ENCODE measurements at regions not wholly inside any gene's neighbourhood (a gene's known extent, or its start where the extent isn't known, plus 50 kb on each side); places are given as distances from the start of the nearest gene placed in this dataset.

- Histone ChIP-seq H3K4me1 (no peaks in the 10 kb centered on the region), H3K4me3 (no peak overlapping the region), H3K9me3 (no peaks in the 10 kb centered on the region), H3K27ac (no peak overlapping the region), H3K27me3 (no peaks in the 10 kb centered on the region), H3K36me3 (no peaks in the 10 kb centered on the region)
- no peak for DNase-seq (ENCODE audit: low spot score in 2 of 2)
- intact Hi-C loops (cut with DNase I; ENCODE audit: low total_unique reads), result no loop called here
- TF ChIP-seq CTCF (IDR thresholded peaks at IDR 0.05) (no peak), POLR2A (IDR thresholded peaks at IDR 0.05) (no peak), POLR2AphosphoS5 (IDR thresholded peaks at IDR 0.05) (no peak)
Observed at GRCh38 chr13:104954210-104954609, 1581.3 kb downstream of the EFNB2 start.

GRCh38 chr13:104953588-104953987 is 1581.9 kb downstream of the EFNB2 start:
- intact Hi-C loops (cut with DNase I; ENCODE audit: low total_unique reads), result no loop called here
- no peaks in the 10 kb centered on the region for H3K36me3 ChIP-seq
- no peaks in the 10 kb centered on the region for H3K9me3 ChIP-seq
- no peaks in the 10 kb centered on the region for H3K4me1 ChIP-seq
- no peaks in the 10 kb centered on the region for H3K27me3 ChIP-seq
- H3K27ac ChIP-seq, result no peak overlapping the region
- no peak for DNase-seq (ENCODE audit: low spot score in 2 of 2)
- TF ChIP-seq POLR2AphosphoS5 (IDR thresholded peaks at IDR 0.05), result no peak
- no peak for TF ChIP-seq POLR2A (IDR thresholded peaks at IDR 0.05)
- no peak for TF ChIP-seq CTCF (IDR thresholded peaks at IDR 0.05)
- H3K4me3 ChIP-seq, result no peak overlapping the region

- intact Hi-C loops (cut with DNase I; ENCODE audit: low total_unique reads), result no loop called here
- Histone ChIP-seq H3K36me3 (no peaks in the 10 kb centered on the region), H3K9me3 (no peaks in the 10 kb centered on the region), H3K4me3 (peak overlapping the region in 1 of 3 donors; percentile 45), H3K27ac (no peak overlapping the region), H3K4me1 (no peaks in the 10 kb centered on the region), H3K27me3 (no peaks in the 10 kb centered on the region)
- TF ChIP-seq POLR2A (IDR thresholded peaks at IDR 0.05) (no peak), CTCF (IDR thresholded peaks at IDR 0.05) (no peak), POLR2AphosphoS5 (IDR thresholded peaks at IDR 0.05) (no peak)
- DNase-seq (ENCODE audit: low spot score in 2 of 2), result no peak
Observed at GRCh38 chr13:104949840-104950740, 1585.4 kb downstream of the EFNB2 start.

GRCh38 chr13:104944176-104944575 is 1591.3 kb downstream of the EFNB2 start:
- no peak overlapping the region for H3K27ac ChIP-seq
- no peaks in the 10 kb centered on the region for H3K9me3 ChIP-seq
- intact Hi-C loops (cut with DNase I; ENCODE audit: low total_unique reads), result no loop called here
- H3K36me3 ChIP-seq, result no peaks in the 10 kb centered on the region
- DNase-seq (ENCODE audit: low spot score in 2 of 2), result no peak
- no peaks in the 10 kb centered on the region for H3K4me1 ChIP-seq
- no peaks in the 10 kb centered on the region for H3K27me3 ChIP-seq
- TF ChIP-seq POLR2A (IDR thresholded peaks at IDR 0.05) (no peak), POLR2AphosphoS5 (IDR thresholded peaks at IDR 0.05) (no peak), CTCF (IDR thresholded peaks at IDR 0.05) (no peak)
- no peak overlapping the region for H3K4me3 ChIP-seq

- Histone ChIP-seq H3K4me3 (no peak overlapping the region), H3K9me3 (no peaks in the 10 kb centered on the region), H3K27ac (peak overlapping the region in 1 of 2 donors; percentile 11), H3K27me3 (no peaks in the 10 kb centered on the region), H3K36me3 (no peaks in the 10 kb centered on the region), H3K4me1 (no peaks in the 10 kb centered on the region)
- DNase-seq (ENCODE audit: low spot score in 2 of 2), result no peak
- intact Hi-C loops (cut with DNase I; ENCODE audit: low total_unique reads), result no loop called here
- TF ChIP-seq CTCF (IDR thresholded peaks at IDR 0.05) (no peak), POLR2AphosphoS5 (IDR thresholded peaks at IDR 0.05) (no peak), POLR2A (IDR thresholded peaks at IDR 0.05) (no peak)
Observed at GRCh38 chr13:104943331-104943730, 1592.1 kb downstream of the EFNB2 start.

All from breast epithelium (tissue), 4 donors.